SU-DHL-6 (cell line): ENCODE measurements at regions not wholly inside any gene's neighbourhood (a gene's known extent, or its start where the extent isn't known, plus 50 kb on each side); places are given as distances from the start of the nearest gene placed in this dataset.

ENCODE experiments used
- CTCF ChIP-seq: fragments of 200-600 bp; sonication (generic); IDR thresholded peaks from one replicate; pipeline ENCODE4 v1.5.1; 2017; ENCODE audit warnings: antibody characterized with exemption, mild to moderate bottlenecking, low read length, moderate library complexity; ENCODE audit not compliant: insufficient read depth, poor library complexity, severe bottlenecking
- EZH2phosphoT487 ChIP-seq: fragments of 200-600 bp; sonication (generic), shearing (Covaris generic); conservative IDR thresholded peaks from 2 replicates; pipeline ENCODE4 v1.6.1; 2018; ENCODE audit warnings: mild to moderate bottlenecking, antibody characterized with exemption, low read length, moderate library complexity, mixed read lengths

DNA sequence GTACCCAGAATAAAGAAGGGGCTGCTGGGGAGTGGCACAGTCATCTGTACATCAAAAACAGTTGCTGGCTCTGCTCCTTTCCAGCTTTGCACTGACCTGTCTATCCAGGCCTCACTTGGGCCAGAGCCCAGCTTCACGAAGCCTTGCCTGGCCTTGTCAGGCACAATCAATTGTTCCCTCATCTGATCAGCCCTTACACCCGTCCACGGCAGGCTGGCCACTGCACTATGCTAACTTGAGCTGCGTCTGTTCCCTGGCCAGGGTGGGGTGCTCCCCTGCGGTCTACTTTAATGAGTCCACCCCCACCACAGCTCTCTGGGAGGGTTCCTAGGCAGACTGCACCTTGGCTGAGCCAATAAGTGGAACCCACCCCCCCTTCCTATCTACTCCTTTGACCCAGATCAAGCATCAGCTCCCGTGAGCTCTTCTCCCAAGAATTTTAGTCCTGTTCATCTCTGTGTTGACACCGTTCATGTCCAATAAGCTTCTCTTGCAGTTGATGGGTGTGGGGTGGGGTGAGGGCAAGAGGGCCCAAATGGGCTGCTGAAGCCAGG lies 74.3 kb upstream of the MLN start:
- TF ChIP-seq CTCF (no peak), EZH2phosphoT487 (no peak)
